ENCODE measurements at regions not wholly inside any gene's neighbourhood (a gene's known extent, or its start where the extent isn't known, plus 50 kb on each side); places are given as distances from the start of the nearest gene placed in this dataset.
A peak's percentile ranks its signal among the peaks of the same experiment; 100 is the strongest.

- no peak for TF ChIP-seq CTCF (IDR thresholded peaks at IDR 0.05; ENCODE audit: insufficient read depth, low read depth, low read length, missing control alignments)
- DNase-seq (ENCODE audit: low read depth) = no peak
These were observed 50.4 kb upstream of the SOD1 start for GRCh38 chr21:31609081-31609480.

GRCh38 chr21:31607791-31608190 lies 51.7 kb upstream of the SOD1 start:
- no peak overlapping the region for H3K4me3 ChIP-seq (ENCODE audit: low read depth, low read length)
- TF ChIP-seq CTCF (IDR thresholded peaks at IDR 0.05; ENCODE audit: insufficient read depth, low read depth, low read length, missing control alignments) = no peak
- no peak for DNase-seq (ENCODE audit: low read depth)

More at GRCh38 chr21:31609081-31609480, 50.4 kb upstream of the SOD1 start:
- no peak overlapping the region for H3K4me3 ChIP-seq (ENCODE audit: low read depth, low read length)

- DNase-seq (ENCODE audit: low read depth) = no peak
- H3K4me3 ChIP-seq (ENCODE audit: low read depth, low read length) = no peak overlapping the region
- no peak for TF ChIP-seq CTCF (IDR thresholded peaks at IDR 0.05; ENCODE audit: insufficient read depth, low read depth, low read length, missing control alignments)
These were observed 53.2 kb upstream of the SOD1 start for GRCh38 chr21:31606081-31606874.

- TF ChIP-seq CTCF (IDR thresholded peaks at IDR 0.05; ENCODE audit: insufficient read depth, low read depth, low read length, missing control alignments) = peak; percentile 75
- no peak overlapping the region for H3K4me3 ChIP-seq (ENCODE audit: low read depth, low read length)
- DNase-seq (ENCODE audit: low read depth) = peak; percentile 74
These were observed 54.8 kb upstream of the SOD1 start for GRCh38 chr21:31604591-31605190.

- no peak for TF ChIP-seq CTCF (IDR thresholded peaks at IDR 0.05; ENCODE audit: insufficient read depth, low read depth, low read length, missing control alignments)
- no peak for DNase-seq (ENCODE audit: low read depth)
- no peak overlapping the region for H3K4me3 ChIP-seq (ENCODE audit: low read depth, low read length)
These were observed 59.9 kb upstream of the SOD1 start for GRCh38 chr21:31599563-31599962.

GRCh38 chr21:31599013-31599412 lies 60.5 kb upstream of the SOD1 start:
- no peak overlapping the region for H3K4me3 ChIP-seq (ENCODE audit: low read depth, low read length)
- no peak for TF ChIP-seq CTCF (IDR thresholded peaks at IDR 0.05; ENCODE audit: insufficient read depth, low read depth, low read length, missing control alignments)
- DNase-seq (ENCODE audit: low read depth) = no peak

Measured in GM12865 (cell line).